Epithelial cell of esophagus (primary cell): ENCODE measurements at regions not wholly inside any gene's neighbourhood (a gene's known extent, or its start where the extent isn't known, plus 50 kb on each side); places are given as distances from the start of the nearest gene placed in this dataset.

Source experiments
- DNase-seq: peaks from one replicate; pipeline ENCODE4 v3.0.0; 2010; ENCODE audit warnings: low read depth
- H3K4me3 ChIP-seq: 2 replicates; pipeline ENCODE4 v1.5.1; 2011; ENCODE audit warnings: mild to moderate bottlenecking, low read length, control low read depth
- CTCF ChIP-seq: IDR thresholded peaks from 2 replicates; pipeline ENCODE4 v1.5.1; 2011; ENCODE audit warnings: low read depth, mild to moderate bottlenecking, low read length, control low read depth, inconsistent platforms; ENCODE audit not compliant: insufficient read depth; ENCODE audit errors: missing control alignments

GRCh38 chr3:76811418-76811817 lies 228.5 kb upstream of the ROBO2 start:
- TF ChIP-seq CTCF, result no peak
- no peak overlapping the region for H3K4me3 ChIP-seq
- DNase-seq, result no peak

- no peak for DNase-seq
- no peak overlapping the region for H3K4me3 ChIP-seq
- TF ChIP-seq CTCF, result no peak
Measured at GRCh38 chr3:76812649-76813242, 227.2 kb upstream of the ROBO2 start.

GRCh38 chr3:76815561-76815960 lies 224.3 kb upstream of the ROBO2 start:
- no peak overlapping the region for H3K4me3 ChIP-seq
- no peak for DNase-seq
- TF ChIP-seq CTCF, result no peak

- no peak for DNase-seq
- no peak overlapping the region for H3K4me3 ChIP-seq
- no peak for TF ChIP-seq CTCF
Measured at GRCh38 chr3:76820481-76820880, 219.4 kb upstream of the ROBO2 start.

- no peak overlapping the region for H3K4me3 ChIP-seq
- TF ChIP-seq CTCF, result no peak
- DNase-seq, result no peak
Measured at GRCh38 chr3:76824658-76825240, 215.2 kb upstream of the ROBO2 start.

- no peak for TF ChIP-seq CTCF
- H3K4me3 ChIP-seq, result no peak overlapping the region
Measured at GRCh38 chr3:76826861-76827260, 213.0 kb upstream of the ROBO2 start.

GRCh38 chr3:76827701-76828226 lies 212.1 kb upstream of the ROBO2 start:
- no peak for TF ChIP-seq CTCF
- no peak overlapping the region for H3K4me3 ChIP-seq
- peak; percentile 13 for DNase-seq

More at GRCh38 chr3:76826861-76827260, 213.0 kb upstream of the ROBO2 start:
- DNase-seq, result no peak
